GM19455 (cell line): ENCODE measurements at regions not wholly inside any gene's neighbourhood (a gene's known extent, or its start where the extent isn't known, plus 50 kb on each side); places are given as distances from the start of the nearest gene placed in this dataset.
A peak's percentile ranks its signal among the peaks of the same experiment; 100 is the strongest.

Experiments
- ATAC-seq: cut with Tn5 transposase; IDR thresholded peaks from one replicate; pipeline ENCODE4 v1.9.1; 2021; ENCODE audit not compliant: unreplicated experiment

GRCh38 chr12:77777274-77777673, 53.4 kb upstream of the NAV3 start:
- ATAC-seq: no peak

GRCh38 chr12:77774761-77775160, 55.9 kb upstream of the NAV3 start:
- no peak for ATAC-seq

- ATAC-seq: no peak
Measured at GRCh38 chr12:77772676-77773298, 57.9 kb upstream of the NAV3 start.

- no peak for ATAC-seq
Measured at GRCh38 chr12:77768558-77768957, 62.1 kb upstream of the NAV3 start.

GRCh38 chr12:77767756-77768343, 62.8 kb upstream of the NAV3 start:
- ATAC-seq: no peak

GRCh38 chr12:77767335-77767734, 63.4 kb upstream of the NAV3 start:
- no peak for ATAC-seq

- no peak for ATAC-seq
Measured at GRCh38 chr12:77766224-77766623, 64.5 kb upstream of the NAV3 start.

- ATAC-seq: no peak
Measured at GRCh38 chr12:77761286-77761685, 69.4 kb upstream of the NAV3 start.

- no peak for ATAC-seq
Measured at GRCh38 chr12:77760271-77761025, 70.2 kb upstream of the NAV3 start.

GRCh38 chr12:77754086-77754485, 76.6 kb upstream of the NAV3 start:
- no peak for ATAC-seq

- ATAC-seq: no peak
Measured at GRCh38 chr12:77751939-77752338, 78.8 kb upstream of the NAV3 start.

- peak; percentile 100 for ATAC-seq
Measured at GRCh38 chr12:77746096-77746495, 84.6 kb upstream of the NAV3 start.

- ATAC-seq: no peak
Measured at GRCh38 chr12:77745624-77746023, 85.1 kb upstream of the NAV3 start.

GRCh38 chr12:77742631-77743030, 88.1 kb upstream of the NAV3 start:
- no peak for ATAC-seq

- no peak for ATAC-seq
Measured at GRCh38 chr12:77741974-77742517, 88.6 kb upstream of the NAV3 start.

GRCh38 chr12:77736219-77736965, 94.3 kb upstream of the NAV3 start:
- ATAC-seq: no peak

GRCh38 chr12:77734214-77734883, 96.3 kb upstream of the NAV3 start:
- no peak for ATAC-seq

GRCh38 chr12:77728018-77728417, 102.7 kb upstream of the NAV3 start:
- no peak for ATAC-seq

- ATAC-seq: no peak
Measured at GRCh38 chr12:77727442-77728001, 103.2 kb upstream of the NAV3 start.

- no peak for ATAC-seq
Measured at GRCh38 chr12:77725611-77726010, 105.1 kb upstream of the NAV3 start.
